ENCODE measurements at regions not wholly inside any gene's neighbourhood (a gene's known extent, or its start where the extent isn't known, plus 50 kb on each side); places are given as distances from the start of the nearest gene placed in this dataset.

DNA sequence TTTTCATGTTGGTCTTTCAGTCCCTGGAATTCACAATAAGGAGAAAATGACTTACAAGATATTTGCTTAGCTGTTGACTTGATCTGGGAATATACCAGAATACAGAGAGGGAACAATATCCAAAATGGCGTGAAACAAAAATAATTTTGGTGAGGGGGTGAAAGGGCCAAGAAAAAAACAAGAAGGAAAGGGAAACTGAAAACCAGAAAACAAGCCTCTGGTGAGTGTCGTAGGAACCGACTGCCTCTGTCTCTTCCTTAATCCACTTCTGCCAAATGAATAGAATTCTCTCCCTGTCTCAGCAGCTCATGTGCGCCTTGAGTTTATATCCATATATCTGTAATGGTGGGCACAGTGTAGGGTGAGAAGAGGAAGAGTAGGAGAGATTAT is 367.6 kb downstream of the ETS1 start:
- no peak for DNase-seq (ENCODE audit: low spot score)

DNA sequence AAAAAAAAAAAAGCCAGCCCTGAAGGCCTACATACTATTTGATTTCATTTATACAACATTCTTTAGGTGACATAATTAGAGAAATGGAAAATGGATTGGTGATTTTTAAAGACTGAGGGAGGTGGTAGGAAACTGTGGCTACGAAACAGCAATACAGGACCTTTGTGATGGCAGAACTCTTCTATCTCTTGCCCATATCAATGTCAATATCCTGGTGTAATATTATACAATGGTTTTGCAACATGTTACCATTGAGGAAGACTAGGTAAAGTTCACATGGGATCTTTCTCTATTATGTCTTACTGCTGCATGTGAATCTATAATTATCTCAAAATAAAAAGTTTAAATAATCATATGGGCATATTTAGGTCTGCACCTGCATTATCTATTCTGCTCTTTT is 371.2 kb downstream of the ETS1 start:
- no peak for DNase-seq (ENCODE audit: low spot score)

GRCh38 chr11:128215238-128215882 is 372.0 kb downstream of the ETS1 start:
- DNase-seq (ENCODE audit: low spot score) = no peak

DNA sequence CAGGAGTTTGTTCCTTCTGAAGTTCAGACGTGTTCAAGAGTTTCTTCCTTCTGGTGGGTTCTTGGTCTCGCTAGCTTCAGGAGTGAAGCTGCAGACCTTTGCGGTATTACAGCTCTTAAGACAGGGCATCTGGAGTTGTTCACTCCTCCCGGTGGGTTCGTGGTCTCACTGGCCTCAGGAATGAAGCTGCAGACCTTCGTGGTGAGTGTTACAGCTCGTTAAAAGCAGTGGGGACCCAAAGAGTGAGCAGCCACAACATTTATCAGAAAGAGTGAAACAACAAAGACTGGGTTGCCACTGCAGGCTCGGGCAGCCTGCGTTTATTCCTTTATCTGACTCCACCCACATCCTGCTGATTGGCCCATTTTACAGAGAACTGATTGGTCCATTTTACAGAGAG is 373.1 kb downstream of the ETS1 start:
- DNase-seq (ENCODE audit: low spot score) = no peak

DNA sequence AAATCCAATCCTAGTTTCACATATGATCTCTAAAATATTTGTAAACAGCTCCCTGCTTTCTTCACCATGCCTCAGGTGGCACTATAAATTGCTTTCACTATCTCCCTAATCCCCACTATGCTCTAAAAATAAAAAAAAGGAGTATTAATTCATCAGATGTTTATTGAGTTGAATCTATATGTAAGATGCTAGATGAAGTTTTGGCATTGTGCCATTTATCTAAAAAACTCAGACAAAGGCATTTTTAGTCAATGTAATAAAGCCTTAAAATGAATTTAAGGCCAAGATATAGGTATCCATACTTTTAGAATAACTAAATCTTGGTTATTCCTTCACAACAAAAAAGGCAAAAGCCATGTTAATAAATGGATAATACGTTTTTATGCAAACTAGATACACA is 373.9 kb downstream of the ETS1 start:
- DNase-seq (ENCODE audit: low spot score) = no peak

- no peak for DNase-seq (ENCODE audit: low spot score)
Observed at GRCh38 chr11:128212324-128212723, 375.0 kb downstream of the ETS1 start.

- no peak for DNase-seq (ENCODE audit: low spot score)
Observed at GRCh38 chr11:128210148-128210940, 377.0 kb downstream of the ETS1 start.

GRCh38 chr11:128209138-128209435 is 378.3 kb downstream of the ETS1 start:
- no peak for DNase-seq (ENCODE audit: low spot score)

DNA sequence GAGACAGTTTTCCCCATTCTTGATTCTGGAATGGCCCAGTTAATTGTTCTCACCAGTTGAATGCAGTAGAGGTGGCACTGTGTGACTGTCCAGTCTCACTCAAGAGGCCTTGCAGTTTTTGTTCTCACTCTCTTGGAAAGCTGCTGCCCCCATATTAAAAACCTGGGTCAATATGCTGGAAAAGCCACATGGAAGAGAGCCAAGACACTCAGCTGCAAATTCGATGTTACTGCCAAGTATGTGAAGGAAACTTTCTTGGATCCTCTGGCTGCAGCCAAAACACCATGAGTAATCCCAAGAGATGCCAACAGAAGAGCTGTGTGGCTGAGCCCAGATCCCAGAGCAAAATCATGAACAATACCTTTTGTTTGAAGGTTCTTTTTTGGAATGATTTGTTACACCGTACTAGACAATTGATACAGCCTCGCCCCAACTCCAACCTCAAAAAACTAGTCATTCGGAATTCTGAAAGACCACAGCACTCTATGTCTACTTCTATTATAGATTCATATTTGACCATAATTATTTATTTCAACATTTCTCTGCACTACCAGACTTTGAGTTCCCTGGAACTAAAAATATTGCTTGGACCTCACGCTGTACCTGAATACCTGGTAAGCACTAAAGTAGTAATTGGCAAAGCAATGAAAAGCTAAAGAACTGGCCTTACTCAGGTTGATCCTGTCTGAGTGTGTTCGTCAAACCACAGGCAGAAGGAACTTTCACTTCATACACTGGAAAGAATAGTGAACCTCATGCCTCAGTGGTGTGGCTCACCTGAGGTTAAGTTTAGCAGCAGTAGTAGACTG is 378.8 kb downstream of the ETS1 start:
- no peak for DNase-seq (ENCODE audit: low spot score)

DNA sequence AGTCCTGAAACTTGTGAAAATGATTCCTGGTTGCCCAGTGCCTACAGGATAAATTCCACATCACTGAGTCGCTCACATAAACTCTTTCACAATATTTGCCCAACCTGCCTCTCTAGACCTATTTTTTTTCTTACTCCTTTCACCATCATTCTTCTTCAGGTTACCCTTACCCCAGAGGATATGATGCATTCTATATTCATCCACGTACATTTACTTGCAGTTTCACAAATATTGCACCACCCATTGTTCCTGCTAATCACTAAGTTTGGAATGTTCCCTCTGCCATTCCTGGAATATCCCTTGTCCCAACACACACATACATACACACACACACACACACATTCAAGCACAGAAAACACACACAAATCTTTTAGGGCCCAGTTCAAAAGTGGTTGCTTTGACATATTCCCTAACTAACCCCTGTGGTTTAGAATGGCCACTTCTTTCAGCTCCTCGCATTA is 379.5 kb downstream of the ETS1 start:
- no peak for DNase-seq (ENCODE audit: low spot score)

DNA sequence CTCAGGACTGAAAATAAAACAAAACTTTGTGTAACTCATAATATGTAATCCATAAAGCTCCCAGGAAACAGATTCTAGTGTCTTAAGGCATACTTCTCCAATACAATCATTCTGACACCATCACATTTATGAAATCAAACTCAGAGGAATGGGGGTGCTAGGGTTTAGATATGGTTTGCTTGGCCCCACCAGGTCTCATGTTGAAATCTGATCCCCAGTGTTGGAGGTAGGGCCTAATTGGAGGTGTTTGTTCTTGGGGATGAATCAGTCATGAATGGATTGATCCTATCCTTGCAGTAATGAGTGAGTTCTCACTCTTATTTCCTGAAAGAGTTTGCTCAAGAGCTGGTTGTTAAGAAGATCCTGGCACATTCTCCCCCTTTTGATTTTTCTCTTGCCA is 380.9 kb downstream of the ETS1 start:
- DNase-seq (ENCODE audit: low spot score) = no peak

- no peak for DNase-seq (ENCODE audit: low spot score)
Observed at GRCh38 chr11:128205796-128206195, 381.6 kb downstream of the ETS1 start.

DNA sequence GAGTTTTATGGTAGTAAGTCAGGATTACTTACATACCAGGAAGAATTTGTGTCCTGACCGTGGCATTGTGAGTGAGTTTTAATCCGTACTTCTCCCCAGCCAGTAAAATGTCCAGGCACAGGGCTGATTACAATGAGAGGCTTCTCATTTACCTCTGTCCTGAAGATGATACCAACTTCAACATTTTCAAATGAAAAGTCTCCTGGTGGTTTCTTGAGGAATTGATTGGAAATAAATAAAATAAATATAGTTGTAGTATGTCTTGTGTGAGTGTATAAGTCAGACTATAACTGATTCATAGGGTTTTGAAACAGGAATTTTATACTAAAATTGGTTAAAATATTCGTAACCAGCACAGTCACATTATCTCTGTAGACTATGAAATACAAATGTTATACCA is 382.5 kb downstream of the ETS1 start:
- DNase-seq (ENCODE audit: low spot score) = no peak

- no peak for DNase-seq (ENCODE audit: low spot score)
Observed at GRCh38 chr11:128201801-128202200, 385.6 kb downstream of the ETS1 start.

GRCh38 chr11:128201009-128201408 is 386.3 kb downstream of the ETS1 start:
- DNase-seq (ENCODE audit: low spot score) = no peak

DNA sequence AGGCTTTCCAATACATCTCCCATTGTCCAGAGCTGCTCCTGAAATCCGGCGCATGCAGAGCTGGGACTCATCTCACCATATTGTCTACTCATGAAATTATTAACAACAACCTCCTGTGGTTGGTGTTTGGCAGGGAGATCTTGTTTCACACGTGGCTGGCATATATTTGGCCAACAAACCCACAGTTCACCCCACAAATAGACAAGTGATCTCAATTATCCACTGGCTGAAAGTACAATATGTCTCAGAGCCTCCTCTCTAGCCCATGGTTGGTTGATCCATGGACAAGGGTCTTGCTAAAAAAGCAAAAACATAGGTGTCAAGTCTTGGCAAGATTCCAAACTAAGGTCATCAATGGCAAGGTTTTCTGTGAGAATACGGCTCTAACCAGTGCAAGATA is 386.9 kb downstream of the ETS1 start:
- no peak for DNase-seq (ENCODE audit: low spot score)

DNA sequence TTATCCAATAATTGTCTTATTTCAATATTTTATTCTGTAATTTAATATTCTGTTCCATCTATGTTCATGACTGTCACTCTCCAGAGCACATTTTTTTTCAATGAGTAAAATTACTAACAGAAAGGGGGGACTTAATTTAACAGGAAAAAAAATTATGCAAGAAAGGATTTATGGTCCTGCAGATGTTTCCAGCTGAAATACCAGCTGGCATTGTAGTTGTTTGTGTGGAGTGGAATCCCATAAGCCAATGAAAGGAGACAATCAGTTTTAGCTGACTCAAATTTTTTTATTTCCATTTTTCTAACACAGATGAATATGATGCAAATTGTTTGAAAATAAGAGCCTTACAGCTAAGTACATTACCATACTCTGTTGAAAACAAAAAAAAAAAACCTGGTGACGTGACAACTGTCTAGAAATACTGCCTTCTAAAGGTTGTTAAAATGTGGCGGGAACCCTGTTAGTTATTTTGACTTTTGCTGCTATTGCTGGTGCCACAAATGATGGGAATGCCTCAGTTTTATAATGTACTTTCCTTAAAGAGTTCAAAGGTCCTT is 389.1 kb downstream of the ETS1 start:
- DNase-seq (ENCODE audit: low spot score) = no peak

DNA sequence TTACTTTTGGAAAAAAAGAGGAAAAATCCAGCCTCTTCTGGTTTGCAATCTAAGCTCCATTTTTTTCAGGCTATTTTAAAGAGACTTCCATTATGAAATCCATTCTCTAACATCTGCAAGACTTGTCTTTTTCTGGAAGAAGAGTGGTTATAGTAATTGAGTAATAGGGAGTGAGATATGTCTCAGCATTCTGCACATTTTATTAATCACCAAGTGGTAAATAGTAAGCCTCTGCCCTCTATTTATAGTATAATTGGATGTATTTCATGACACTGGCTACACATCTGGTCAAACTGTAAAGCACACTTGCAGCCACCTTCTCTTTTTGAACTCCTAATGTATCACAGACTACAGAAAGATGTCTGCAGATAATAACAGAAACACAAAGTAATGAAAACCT is 391.1 kb downstream of the ETS1 start:
- no peak for DNase-seq (ENCODE audit: low spot score)

- no peak for DNase-seq (ENCODE audit: low spot score)
Observed at GRCh38 chr11:128195756-128196155, 391.6 kb downstream of the ETS1 start.

DNA sequence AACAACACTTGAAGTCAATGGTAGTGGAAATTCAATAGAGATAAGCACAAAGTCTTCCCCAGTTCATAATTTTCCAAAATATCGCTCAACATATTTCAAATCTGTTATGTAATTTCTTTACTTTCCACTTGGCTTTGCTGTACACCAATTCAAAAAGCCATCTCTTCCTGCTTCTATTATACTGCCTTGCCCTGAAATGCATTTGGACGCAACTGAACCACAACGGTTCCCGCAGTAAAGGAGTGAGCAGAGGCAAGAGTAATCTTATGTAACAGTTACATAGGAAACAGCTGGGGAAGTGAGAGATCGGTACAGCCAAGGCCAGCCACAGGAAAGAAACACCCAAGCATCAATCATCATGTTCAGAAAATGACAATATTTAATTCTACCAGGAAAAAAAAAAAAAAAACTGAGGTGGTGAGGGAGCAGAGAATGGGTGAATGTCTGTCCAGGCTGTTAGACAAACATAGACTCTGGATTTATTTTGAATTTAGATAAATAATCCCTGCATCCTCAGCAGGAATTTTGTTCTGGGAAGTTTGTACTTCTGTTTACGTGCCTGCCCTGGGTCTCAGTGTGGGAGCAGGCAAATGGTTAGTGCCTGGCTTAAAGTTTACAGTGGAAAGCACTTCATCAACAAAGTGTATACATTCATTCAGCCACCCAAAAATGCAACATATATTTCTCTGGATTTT is 392.2 kb downstream of the ETS1 start:
- no peak for DNase-seq (ENCODE audit: low spot score)

DNA sequence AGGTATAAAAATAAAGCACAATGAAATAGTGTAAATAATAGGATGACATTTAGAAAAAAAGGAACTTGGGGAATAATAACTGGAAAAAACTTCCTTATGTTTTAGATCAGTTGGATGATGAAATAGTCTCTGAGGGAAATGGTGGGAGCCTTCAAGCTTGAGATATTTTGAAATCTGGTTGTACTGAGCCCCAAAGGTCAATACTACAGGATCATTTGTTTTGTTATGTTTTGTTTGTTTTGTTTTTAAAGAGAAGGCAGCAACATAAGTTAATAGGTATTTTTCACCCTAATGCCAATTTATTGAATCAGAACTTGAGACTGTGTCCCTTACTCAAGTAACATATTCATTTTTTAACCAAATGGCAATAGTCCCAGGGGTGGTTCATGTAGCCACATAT is 393.1 kb downstream of the ETS1 start:
- no peak for DNase-seq (ENCODE audit: low spot score)

GRCh38 chr11:128193615-128194014 is 393.7 kb downstream of the ETS1 start:
- no peak for DNase-seq (ENCODE audit: low spot score)
